ENCODE measurements at regions not wholly inside any gene's neighbourhood (a gene's known extent, or its start where the extent isn't known, plus 50 kb on each side); places are given as distances from the start of the nearest gene placed in this dataset.

DNA sequence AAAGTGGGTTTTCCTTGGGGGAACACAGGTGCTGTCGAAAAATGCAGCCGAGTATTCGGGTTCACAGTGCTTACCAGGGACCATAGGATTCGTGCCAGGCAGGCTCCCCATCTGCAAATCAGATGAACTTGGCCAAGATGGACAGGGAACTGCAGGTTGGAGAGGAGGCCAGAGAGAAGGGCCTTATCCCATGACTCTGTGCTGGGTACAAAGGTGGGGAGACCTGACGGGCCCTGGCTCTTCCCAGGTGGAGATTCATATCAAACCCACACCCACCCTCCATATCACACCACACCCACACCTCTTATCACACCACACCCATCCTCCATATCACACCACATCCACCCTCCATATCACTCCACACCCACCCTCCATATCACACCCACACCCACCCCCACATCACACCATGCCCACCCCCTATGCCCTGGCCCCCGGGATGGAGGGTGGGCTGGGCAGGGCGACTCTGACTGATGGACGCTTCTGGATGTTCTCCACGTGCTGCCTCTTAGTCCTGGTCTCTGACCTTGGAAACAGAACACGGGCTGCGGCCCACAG is 319.7 kb downstream of the ADGRD1 start:
- DNase-seq (no peak), ATAC-seq (no peak)
- H3K9me3 ChIP-seq, result no peaks in the 10 kb centered on the region
- H3K36me3 ChIP-seq, result no peaks in the 10 kb centered on the region
- no peak overlapping the region for H3K4me3 ChIP-seq
- WGBS, 2 donors, result 77 to 80% methylated on average over 11 of the region's 11 CpGs
- no peak overlapping the region for H3K27ac ChIP-seq
- no peaks in the 10 kb centered on the region for H3K4me1 ChIP-seq
- H3K27me3 ChIP-seq, result peaks cover 0 to 10% (median 0%) of the 10 kb centered on the region in 7 donors
- TF ChIP-seq, protein P1, sequence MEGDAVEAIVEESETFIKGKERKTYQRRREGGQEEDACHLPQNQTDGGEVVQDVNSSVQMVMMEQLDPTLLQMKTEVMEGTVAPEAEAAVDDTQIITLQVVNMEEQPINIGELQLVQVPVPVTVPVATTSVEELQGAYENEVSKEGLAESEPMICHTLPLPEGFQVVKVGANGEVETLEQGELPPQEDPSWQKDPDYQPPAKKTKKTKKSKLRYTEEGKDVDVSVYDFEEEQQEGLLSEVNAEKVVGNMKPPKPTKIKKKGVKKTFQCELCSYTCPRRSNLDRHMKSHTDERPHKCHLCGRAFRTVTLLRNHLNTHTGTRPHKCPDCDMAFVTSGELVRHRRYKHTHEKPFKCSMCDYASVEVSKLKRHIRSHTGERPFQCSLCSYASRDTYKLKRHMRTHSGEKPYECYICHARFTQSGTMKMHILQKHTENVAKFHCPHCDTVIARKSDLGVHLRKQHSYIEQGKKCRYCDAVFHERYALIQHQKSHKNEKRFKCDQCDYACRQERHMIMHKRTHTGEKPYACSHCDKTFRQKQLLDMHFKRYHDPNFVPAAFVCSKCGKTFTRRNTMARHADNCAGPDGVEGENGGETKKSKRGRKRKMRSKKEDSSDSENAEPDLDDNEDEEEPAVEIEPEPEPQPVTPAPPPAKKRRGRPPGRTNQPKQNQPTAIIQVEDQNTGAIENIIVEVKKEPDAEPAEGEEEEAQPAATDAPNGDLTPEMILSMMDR (IDR thresholded peaks at IDR 0.05), result no peak
- intact Hi-C loops (cut with DNase I), result loop anchor here in 1 of 10 donors (10.0 kb wide), 1 partner anchor 131 kb away; no protein-coding TSS in a partner anchor

DNA sequence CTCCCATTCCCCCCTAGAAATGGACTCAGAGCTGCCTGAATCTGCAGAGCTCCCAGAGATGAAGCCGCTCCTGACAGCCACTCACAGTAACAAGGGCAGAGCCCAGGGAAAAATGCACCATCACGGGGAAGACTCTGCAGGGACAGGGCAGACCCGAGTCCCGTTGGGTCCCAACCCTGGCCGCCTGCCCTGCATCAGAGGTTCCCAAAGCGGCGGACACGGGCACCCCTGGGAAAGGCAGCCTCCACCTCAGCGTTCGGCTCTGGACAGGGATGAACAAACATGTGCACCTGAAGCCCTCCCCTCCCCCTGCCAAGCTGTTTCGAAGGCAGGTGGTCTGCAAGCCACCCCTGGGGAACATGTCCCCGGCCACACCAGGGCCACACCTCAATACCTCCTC is 320.4 kb downstream of the ADGRD1 start:
- WGBS, 2 donors, result 83 to 88% methylated on average over 12 of the region's 12 CpGs
- peaks cover 0 to 11% (median 0%) of the 10 kb centered on the region in 7 donors for H3K27me3 ChIP-seq
- no peak for DNase-seq

DNA sequence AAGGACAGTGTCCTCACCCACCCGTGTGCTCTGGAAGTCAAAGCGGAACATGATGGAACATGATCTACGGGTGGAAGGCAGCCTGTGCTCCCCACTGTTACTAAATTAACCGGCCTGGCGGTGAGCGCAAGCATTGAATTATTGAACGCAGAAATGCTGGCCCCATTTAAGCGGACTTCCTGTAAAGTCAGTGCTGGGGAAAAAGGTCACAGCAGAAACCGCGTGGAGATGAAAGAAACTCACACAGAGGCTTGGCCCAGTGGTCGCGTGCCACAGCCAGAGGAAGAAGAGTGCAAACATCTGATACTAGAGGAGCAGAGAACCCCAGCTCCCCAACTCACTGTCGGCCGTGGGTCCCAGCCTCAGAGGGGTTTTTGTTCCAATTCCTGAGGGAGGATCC is 321.2 kb downstream of the ADGRD1 start:
- Histone ChIP-seq H3K36me3 (no peaks in the 10 kb centered on the region), H3K9me3 (no peaks in the 10 kb centered on the region), H3K27ac (no peak overlapping the region), H3K4me3 (no peak overlapping the region), H3K4me1 (no peaks in the 10 kb centered on the region), H3K27me3 (peaks cover 0 to 18% (median 4%) of the 10 kb centered on the region in 7 donors)
- ATAC-seq, result no peak
- intact Hi-C loops (cut with DNase I), result loop anchor here in 1 of 10 donors (10.0 kb wide), 1 partner anchor 130 kb away; no protein-coding TSS in a partner anchor
- TF ChIP-seq, protein P1 (IDR thresholded peaks at IDR 0.05), result no peak
- no peak for DNase-seq
- 75 to 77% methylated on average over 14 of the region's 14 CpGs for WGBS, 2 donors

More for the DNA sequence above, 320.4 kb downstream of the ADGRD1 start:
- TF ChIP-seq, protein P1 (IDR thresholded peaks at IDR 0.05), result no peak
- Histone ChIP-seq H3K36me3 (no peaks in the 10 kb centered on the region), H3K4me3 (no peak overlapping the region), H3K9me3 (no peaks in the 10 kb centered on the region), H3K27ac (no peak overlapping the region), H3K4me1 (no peaks in the 10 kb centered on the region)
- ATAC-seq, result no peak
- intact Hi-C loops (cut with DNase I), result loop anchor here in 1 of 10 donors (10.0 kb wide), 1 partner anchor 131 kb away; no protein-coding TSS in a partner anchor

DNA sequence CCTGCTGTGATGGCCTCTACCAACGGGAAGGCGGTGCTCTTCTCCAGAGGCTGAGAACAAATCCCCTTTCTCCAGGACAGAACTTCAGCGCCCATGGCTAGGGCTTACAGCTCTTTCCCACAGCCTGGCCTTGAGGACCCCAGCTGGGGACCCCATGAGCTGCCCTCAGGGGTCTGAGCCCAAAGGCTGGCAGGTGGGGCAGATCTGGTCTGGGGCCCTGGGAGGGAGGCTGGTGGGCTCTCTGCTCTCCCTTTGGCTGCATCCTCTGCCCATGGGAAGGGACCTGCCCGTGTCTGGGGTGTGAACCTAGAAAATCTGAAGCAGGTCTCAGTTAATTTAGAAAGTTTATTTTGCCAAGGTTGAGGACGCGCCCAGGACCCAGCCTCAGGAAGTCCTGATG is 322.1 kb downstream of the ADGRD1 start:
- WGBS, 2 donors, result 87 to 89% methylated on average over 6 of the region's 6 CpGs
- H3K27ac ChIP-seq, result no peak overlapping the region
- no peaks in the 10 kb centered on the region for H3K9me3 ChIP-seq
- TF ChIP-seq, protein P1 (IDR thresholded peaks at IDR 0.05), result no peak
- no peak for DNase-seq
- H3K4me1 ChIP-seq, result no peaks in the 10 kb centered on the region
- H3K4me3 ChIP-seq, result no peak overlapping the region
- H3K27me3 ChIP-seq, result peaks cover 0 to 22% (median 10%) of the 10 kb centered on the region in 7 donors
- no peaks in the 10 kb centered on the region for H3K36me3 ChIP-seq
- intact Hi-C loops (cut with DNase I), result loop anchor here in 1 of 10 donors (10.0 kb wide), 1 partner anchor 129 kb away; no protein-coding TSS in a partner anchor
- no peak for ATAC-seq
